Astrocyte (in vitro differentiated cells and primary cell): ENCODE measurements at regions not wholly inside any gene's neighbourhood (a gene's known extent, or its start where the extent isn't known, plus 50 kb on each side); places are given as distances from the start of the nearest gene placed in this dataset.

Experiments
- DNase-seq: peaks from one replicate; pipeline ENCODE4 v3.0.0-alpha.2; 2010; ENCODE audit warnings: low read depth
- FAIRE-seq: peaks from 2 replicates; lab custom pipeline; 2011; peaks lifted over from hg19 to GRCh38; lab: Jason Lieb, UNC
- H2AFZ ChIP-seq: 2 replicates; pipeline ENCODE4 v1.6.0; 2012; ENCODE audit warnings: low read depth, low read length, inconsistent platforms
- H3K27ac ChIP-seq: 2 replicates; pipeline ENCODE4 v1.5.1; 2011; ENCODE audit warnings: low read depth, low read length, inconsistent platforms
- H3K27me3 ChIP-seq: 2 replicates; pipeline ENCODE4 v1.6.0; 2011; ENCODE audit warnings: low read length, inconsistent platforms; ENCODE audit not compliant: insufficient read depth
- H3K36me3 ChIP-seq: 2 replicates; pipeline ENCODE4 v1.5.1; 2011; ENCODE audit warnings: low read length, inconsistent platforms; ENCODE audit not compliant: insufficient read depth
- H3K4me1 ChIP-seq: 2 replicates; pipeline ENCODE4 v1.5.1; 2011; ENCODE audit warnings: low read length, inconsistent platforms; ENCODE audit not compliant: insufficient read depth
- H3K4me2 ChIP-seq: 2 replicates; pipeline ENCODE4 v1.6.0; 2012; ENCODE audit warnings: low read length, inconsistent platforms
- H3K4me3 ChIP-seq: 2 replicates; pipeline ENCODE4 v1.5.1; 2011; ENCODE audit warnings: low read depth, mild to moderate bottlenecking, low read length, inconsistent platforms; ENCODE audit not compliant: insufficient read depth
- H3K79me2 ChIP-seq: 2 replicates; pipeline ENCODE4 v1.6.0; 2012; ENCODE audit warnings: mild to moderate bottlenecking, low read length, inconsistent platforms; ENCODE audit not compliant: insufficient read depth
- H3K9ac ChIP-seq: 2 replicates; pipeline ENCODE4 v1.6.0; 2012; ENCODE audit warnings: mild to moderate bottlenecking, low read length, inconsistent platforms
- H3K9me3 ChIP-seq: 2 replicates; pipeline ENCODE4 v1.5.1; 2012; ENCODE audit warnings: low read depth, mild to moderate bottlenecking, low read length, inconsistent platforms; ENCODE audit not compliant: insufficient read depth
- H4K20me1 ChIP-seq: 2 replicates; pipeline ENCODE4 v1.6.0; 2012; ENCODE audit warnings: low read length, inconsistent platforms; ENCODE audit not compliant: insufficient read depth
- H3K27ac Mint-ChIP-seq: one replicate; pipeline ENCODE4 v1.8.0; 2021; ENCODE audit warnings: mild to moderate bottlenecking, mixed read lengths; ENCODE audit not compliant: unreplicated experiment
- H3K27me3 Mint-ChIP-seq: one replicate; pipeline ENCODE4 v1.8.0; 2021; ENCODE audit warnings: low read depth, mixed read lengths; ENCODE audit not compliant: unreplicated experiment
- H3K36me3 Mint-ChIP-seq: one replicate; pipeline ENCODE4 v1.8.0; 2021; ENCODE audit warnings: low read depth, mixed read lengths; ENCODE audit not compliant: unreplicated experiment
- H3K4me1 Mint-ChIP-seq: one replicate; pipeline ENCODE4 v1.8.0; 2021; ENCODE audit warnings: low read depth, mixed read lengths; ENCODE audit not compliant: unreplicated experiment
- H3K4me3 Mint-ChIP-seq: one replicate; pipeline ENCODE4 v1.8.0; 2021; ENCODE audit warnings: mild to moderate bottlenecking, moderate library complexity, mixed read lengths; ENCODE audit not compliant: unreplicated experiment
- H3K9me3 Mint-ChIP-seq: one replicate; pipeline ENCODE4 v1.8.0; 2021; ENCODE audit warnings: mild to moderate bottlenecking, mixed read lengths; ENCODE audit not compliant: unreplicated experiment
- EZH2 ChIP-seq: IDR thresholded peaks from 2 replicates; pipeline ENCODE4 v1.6.1; 2012; ENCODE audit warnings: mild to moderate bottlenecking, low read length, inconsistent platforms; ENCODE audit not compliant: insufficient read depth
- TF ChIP-seq, protein P1 (sequence below): IDR thresholded peaks from 2 replicates; pipeline ENCODE4 v1.5.1; 2011; ENCODE audit warnings: low read depth, mild to moderate bottlenecking, inconsistent platforms, low read length, moderate library complexity; ENCODE audit not compliant: insufficient read depth

DNA sequence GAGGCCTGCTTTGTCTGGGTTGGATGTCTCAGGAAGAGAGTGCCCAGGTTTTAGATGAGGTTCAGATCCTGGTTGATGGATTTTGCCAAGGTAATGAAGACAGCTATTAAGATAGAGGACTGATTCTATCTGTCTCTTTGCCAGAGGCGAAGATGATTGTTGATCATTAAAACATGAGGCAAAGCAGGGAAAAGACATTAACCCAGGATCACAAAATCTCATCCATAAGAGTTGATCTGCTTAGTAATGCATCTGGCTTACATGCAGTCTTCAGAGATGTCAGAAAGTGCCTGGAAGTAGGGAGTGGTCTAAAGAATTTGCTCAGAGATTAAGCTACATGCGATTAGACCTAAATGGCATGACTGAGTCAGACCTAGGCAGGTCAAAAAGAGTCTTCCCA lies 229.6 kb upstream of the PLD5 start:
- H3K9me3 Mint-ChIP-seq: peaks cover 4% of the 10 kb centered on the region
- no peak overlapping the region for H3K4me3 ChIP-seq
- no peak overlapping the region for H2AFZ ChIP-seq
- no peaks in the 10 kb centered on the region for H3K79me2 ChIP-seq
- H3K36me3 ChIP-seq: no peaks in the 10 kb centered on the region
- H3K9me3 ChIP-seq: no peaks in the 10 kb centered on the region
- peaks cover 6% of the 10 kb centered on the region for H3K36me3 Mint-ChIP-seq
- no peaks in the 10 kb centered on the region for H4K20me1 ChIP-seq
- no peak overlapping the region for H3K4me2 ChIP-seq
- no peak overlapping the region for H3K9ac ChIP-seq
- no peak overlapping the region for H3K27ac ChIP-seq
- no peaks in the 10 kb centered on the region for H3K4me1 ChIP-seq
- no peak overlapping the region for H3K27ac Mint-ChIP-seq
- H3K4me1 Mint-ChIP-seq: no peaks in the 10 kb centered on the region
- no peak for DNase-seq
- H3K27me3 ChIP-seq: no peaks in the 10 kb centered on the region
- FAIRE-seq: no peak
- TF ChIP-seq, protein P1, sequence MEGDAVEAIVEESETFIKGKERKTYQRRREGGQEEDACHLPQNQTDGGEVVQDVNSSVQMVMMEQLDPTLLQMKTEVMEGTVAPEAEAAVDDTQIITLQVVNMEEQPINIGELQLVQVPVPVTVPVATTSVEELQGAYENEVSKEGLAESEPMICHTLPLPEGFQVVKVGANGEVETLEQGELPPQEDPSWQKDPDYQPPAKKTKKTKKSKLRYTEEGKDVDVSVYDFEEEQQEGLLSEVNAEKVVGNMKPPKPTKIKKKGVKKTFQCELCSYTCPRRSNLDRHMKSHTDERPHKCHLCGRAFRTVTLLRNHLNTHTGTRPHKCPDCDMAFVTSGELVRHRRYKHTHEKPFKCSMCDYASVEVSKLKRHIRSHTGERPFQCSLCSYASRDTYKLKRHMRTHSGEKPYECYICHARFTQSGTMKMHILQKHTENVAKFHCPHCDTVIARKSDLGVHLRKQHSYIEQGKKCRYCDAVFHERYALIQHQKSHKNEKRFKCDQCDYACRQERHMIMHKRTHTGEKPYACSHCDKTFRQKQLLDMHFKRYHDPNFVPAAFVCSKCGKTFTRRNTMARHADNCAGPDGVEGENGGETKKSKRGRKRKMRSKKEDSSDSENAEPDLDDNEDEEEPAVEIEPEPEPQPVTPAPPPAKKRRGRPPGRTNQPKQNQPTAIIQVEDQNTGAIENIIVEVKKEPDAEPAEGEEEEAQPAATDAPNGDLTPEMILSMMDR: no peak
- no peak for TF ChIP-seq EZH2
- no peak overlapping the region for H3K4me3 Mint-ChIP-seq
- H3K27me3 Mint-ChIP-seq: no peaks in the 10 kb centered on the region

DNA sequence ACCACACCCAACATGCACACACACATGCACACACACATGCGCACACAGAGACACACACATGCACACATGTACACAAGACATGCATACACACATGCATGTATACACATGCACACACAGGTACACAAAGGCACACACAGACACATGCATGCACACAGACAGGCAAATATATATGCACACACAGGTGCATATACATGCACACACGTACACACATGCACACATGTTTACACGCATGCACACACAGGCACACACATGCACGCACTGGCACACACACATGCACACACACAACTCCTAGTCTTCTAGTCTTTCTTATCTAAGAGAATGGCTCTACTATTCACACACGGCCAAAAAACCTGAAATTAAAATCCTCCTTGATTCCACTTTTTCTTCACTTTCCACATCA lies 222.7 kb upstream of the PLD5 start:
- H3K4me3 Mint-ChIP-seq: no peak overlapping the region

DNA sequence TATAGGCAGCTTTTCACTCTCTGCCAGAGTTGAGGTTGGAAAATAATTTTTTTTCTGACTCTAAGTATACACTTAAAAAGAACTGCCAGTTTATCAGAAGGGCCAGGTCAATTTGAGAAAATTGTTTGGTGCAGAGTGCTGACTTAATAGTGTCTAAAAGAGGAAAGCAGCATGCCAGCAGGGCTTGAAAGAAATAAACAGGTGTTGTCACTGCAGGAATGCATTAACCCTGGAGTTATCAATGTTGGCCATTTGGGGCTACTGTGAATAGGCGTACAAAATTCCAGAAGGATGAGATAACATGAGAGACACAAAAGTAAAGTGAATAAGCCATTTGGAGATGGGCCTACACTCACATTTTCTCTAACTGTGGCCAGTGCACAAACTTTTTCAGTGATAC lies 220.6 kb upstream of the PLD5 start:
- no peaks in the 10 kb centered on the region for H3K27me3 Mint-ChIP-seq
- peak overlapping the region; percentile 69 for H3K27ac Mint-ChIP-seq
- Histone ChIP-seq H3K9me3 (peaks cover 4% of the 10 kb centered on the region), H3K36me3 (no peaks in the 10 kb centered on the region), H3K4me3 (no peak overlapping the region), H3K4me1 (no peaks in the 10 kb centered on the region), H3K9ac (no peak overlapping the region), H3K27ac (no peak overlapping the region), H4K20me1 (no peaks in the 10 kb centered on the region), H3K4me2 (no peak overlapping the region), H3K27me3 (no peaks in the 10 kb centered on the region), H3K79me2 (no peaks in the 10 kb centered on the region), H2AFZ (no peak overlapping the region)
- H3K4me3 Mint-ChIP-seq: no peak overlapping the region
- FAIRE-seq (no peak), DNase-seq (no peak)
- H3K36me3 Mint-ChIP-seq: no peaks in the 10 kb centered on the region
- peaks cover 5% of the 10 kb centered on the region for H3K9me3 Mint-ChIP-seq
- peaks cover 17% of the 10 kb centered on the region for H3K4me1 Mint-ChIP-seq
- TF ChIP-seq EZH2: no peak
- TF ChIP-seq, protein P1: no peak

More for the DNA sequence above, 222.7 kb upstream of the PLD5 start:
- no peak for FAIRE-seq
- Histone ChIP-seq H4K20me1 (no peaks in the 10 kb centered on the region), H3K27ac (no peak overlapping the region), H3K79me2 (no peaks in the 10 kb centered on the region), H3K27me3 (no peaks in the 10 kb centered on the region), H3K36me3 (no peaks in the 10 kb centered on the region), H3K4me2 (no peak overlapping the region), H2AFZ (no peak overlapping the region), H3K9me3 (peaks cover 4% of the 10 kb centered on the region), H3K4me1 (no peaks in the 10 kb centered on the region), H3K4me3 (no peak overlapping the region), H3K9ac (no peak overlapping the region)
- Mint-ChIP-seq H3K27me3 (no peaks in the 10 kb centered on the region), H3K4me1 (peaks cover 17% of the 10 kb centered on the region), H3K27ac (no peak overlapping the region), H3K9me3 (no peaks in the 10 kb centered on the region), H3K36me3 (no peaks in the 10 kb centered on the region)
- TF ChIP-seq EZH2: no peak
- TF ChIP-seq, protein P1: no peak
- DNase-seq: no peak
